HEK293 (cell line): ENCODE measurements at regions not wholly inside any gene's neighbourhood (a gene's known extent, or its start where the extent isn't known, plus 50 kb on each side); places are given as distances from the start of the nearest gene placed in this dataset.
A peak's percentile ranks its signal among the peaks of the same experiment; 100 is the strongest.

Experiments
- HOXA7 ChIP-seq: sonication (generic); formaldehyde crosslinking; IDR thresholded peaks from 2 replicates; pipeline ENCODE4 v1.8.1; 2022; ENCODE audit warnings: missing genetic modification reagents, borderline replicate concordance
- KLF16 ChIP-seq: fragments of 450-650 bp; formaldehyde crosslinking; IDR thresholded peaks from 2 replicates; pipeline ENCODE4 v1.5.1; 2017; ENCODE audit warnings: missing biosample characterization, missing genetic modification characterization
- RBAK ChIP-seq: fragments of 450-650 bp; formaldehyde crosslinking; IDR thresholded peaks from 2 replicates; pipeline ENCODE4 v1.5.1; 2016; ENCODE audit warnings: missing biosample characterization, missing genetic modification characterization
- SCRT2 ChIP-seq: fragments of 450-650 bp; formaldehyde crosslinking; IDR thresholded peaks from 2 replicates; pipeline ENCODE4 v1.5.1; 2016; ENCODE audit warnings: missing biosample characterization, missing genetic modification characterization
- TRIM28 ChIP-seq: IDR thresholded peaks from 2 replicates; pipeline ENCODE4 v1.6.1; 2011; ENCODE audit warnings: low read length, control low read depth, borderline replicate concordance
- YY1 ChIP-seq: fragments of 450-650 bp; formaldehyde crosslinking; IDR thresholded peaks from 2 replicates; pipeline ENCODE4 v1.5.1; 2018; ENCODE audit warnings: missing biosample characterization, missing genetic modification characterization
- ZBTB21 ChIP-seq: fragments of 450-650 bp; formaldehyde crosslinking; IDR thresholded peaks from 2 replicates; pipeline ENCODE4 v1.5.1; 2017; ENCODE audit warnings: missing biosample characterization, missing genetic modification characterization
- ZBTB48 ChIP-seq: fragments of 450-650 bp; formaldehyde crosslinking; IDR thresholded peaks from 2 replicates; pipeline ENCODE4 v1.5.1; 2016; ENCODE audit warnings: missing biosample characterization, missing genetic modification characterization
- ZBTB8A ChIP-seq: fragments of 450-650 bp; formaldehyde crosslinking; IDR thresholded peaks from 2 replicates; pipeline ENCODE4 v1.5.1; 2016; ENCODE audit warnings: missing biosample characterization, missing genetic modification characterization
- ZFP37 ChIP-seq: fragments of 450-650 bp; formaldehyde crosslinking; IDR thresholded peaks from 2 replicates; pipeline ENCODE4 v1.5.1; 2016; ENCODE audit warnings: missing biosample characterization, missing genetic modification characterization
- ZNF112 ChIP-seq: fragments of 450-650 bp; formaldehyde crosslinking; IDR thresholded peaks from 2 replicates; pipeline ENCODE4 v1.5.0; 2017; ENCODE audit warnings: missing biosample characterization, missing genetic modification characterization
- ZNF133 ChIP-seq: fragments of 450-650 bp; formaldehyde crosslinking; IDR thresholded peaks from 2 replicates; pipeline ENCODE4 v1.5.1; 2016; ENCODE audit warnings: missing biosample characterization, missing genetic modification characterization
- ZNF138 ChIP-seq: fragments of 450-650 bp; formaldehyde crosslinking; IDR thresholded peaks from 2 replicates; pipeline ENCODE4 v1.5.1; 2016; ENCODE audit warnings: missing biosample characterization, missing genetic modification characterization, borderline replicate concordance
- ZNF211 ChIP-seq: fragments of 450-650 bp; formaldehyde crosslinking; IDR thresholded peaks from 2 replicates; pipeline ENCODE4 v1.5.1; 2016; ENCODE audit warnings: low read depth, missing biosample characterization, missing genetic modification characterization
- ZNF239 ChIP-seq: fragments of 450-650 bp; formaldehyde crosslinking; IDR thresholded peaks from 2 replicates; pipeline ENCODE4 v1.5.1; 2016; ENCODE audit warnings: missing biosample characterization, missing genetic modification characterization
- ZNF391 ChIP-seq: fragments of 450-650 bp; formaldehyde crosslinking; IDR thresholded peaks from 2 replicates; pipeline ENCODE4 v1.5.1; 2016; ENCODE audit warnings: low read depth, missing biosample characterization, missing genetic modification characterization, borderline replicate concordance
- ZNF398 ChIP-seq: fragments of 450-650 bp; formaldehyde crosslinking; IDR thresholded peaks from 2 replicates; pipeline ENCODE4 v1.5.1; 2017; ENCODE audit warnings: missing biosample characterization, missing genetic modification characterization
- ZNF416 ChIP-seq: fragments of 450-650 bp; formaldehyde crosslinking; IDR thresholded peaks from 2 replicates; pipeline ENCODE4 v1.5.1; 2016; ENCODE audit warnings: missing biosample characterization, missing genetic modification characterization
- ZNF423 ChIP-seq: fragments of 450-650 bp; formaldehyde crosslinking; IDR thresholded peaks from 2 replicates; pipeline ENCODE4 v1.5.1; 2016; ENCODE audit warnings: missing biosample characterization, missing genetic modification characterization
- ZNF510 ChIP-seq: fragments of 450-650 bp; formaldehyde crosslinking; IDR thresholded peaks from 2 replicates; pipeline ENCODE4 v1.5.1; 2018; ENCODE audit warnings: mild to moderate bottlenecking, missing genetic modification characterization, missing biosample characterization; ENCODE audit not compliant: insufficient replicate concordance
- ZNF571 ChIP-seq: fragments of 450-650 bp; formaldehyde crosslinking; IDR thresholded peaks from 2 replicates; pipeline ENCODE4 v1.5.0; 2017; ENCODE audit warnings: missing biosample characterization, missing genetic modification characterization
- ZNF621 ChIP-seq: fragments of 450-650 bp; formaldehyde crosslinking; IDR thresholded peaks from 2 replicates; pipeline ENCODE4 v1.5.1; 2017; ENCODE audit warnings: missing biosample characterization, missing genetic modification characterization
- ZNF664 ChIP-seq: fragments of 450-650 bp; formaldehyde crosslinking; IDR thresholded peaks from 2 replicates; pipeline ENCODE4 v1.5.1; 2016; ENCODE audit warnings: missing biosample characterization, missing genetic modification characterization
- ZNF701 ChIP-seq: fragments of 450-650 bp; formaldehyde crosslinking; IDR thresholded peaks from 2 replicates; pipeline ENCODE4 v1.5.1; 2016; ENCODE audit warnings: missing biosample characterization, missing genetic modification characterization
- ZNF707 ChIP-seq: fragments of 450-650 bp; formaldehyde crosslinking; IDR thresholded peaks from 2 replicates; pipeline ENCODE4 v1.5.1; 2016; ENCODE audit warnings: missing biosample characterization, missing genetic modification characterization
- ZNF830 ChIP-seq: fragments of 450-650 bp; IDR thresholded peaks from 2 replicates; pipeline ENCODE4 v1.5.0; 2018; ENCODE audit warnings: missing biosample characterization, missing genetic modification characterization, low read depth, mild to moderate bottlenecking, moderate library complexity
- ZSCAN30 ChIP-seq: fragments of 450-650 bp; IDR thresholded peaks from 2 replicates; pipeline ENCODE4 v1.5.1; 2018; ENCODE audit warnings: missing biosample characterization, mild to moderate bottlenecking, missing genetic modification characterization, moderate library complexity
- TF ChIP-seq, protein P1 (sequence below): fragments of 450-650 bp; formaldehyde crosslinking; IDR thresholded peaks from 2 replicates; pipeline ENCODE4 v1.5.1; 2016; ENCODE audit warnings: missing biosample characterization, missing genetic modification characterization
- TF ChIP-seq, protein P2 (sequence below): fragments of 450-650 bp; formaldehyde crosslinking; IDR thresholded peaks from 2 replicates; pipeline ENCODE4 v1.5.1; 2016; ENCODE audit warnings: missing biosample characterization, missing genetic modification characterization, borderline replicate concordance
- TF ChIP-seq, protein P3 (sequence below): fragments of 450-650 bp; formaldehyde crosslinking; IDR thresholded peaks from 2 replicates; pipeline ENCODE4 v1.5.1; 2016; ENCODE audit warnings: missing biosample characterization, missing genetic modification characterization, low read depth

GRCh38 chr6:28807682-28808280 lies 116.0 kb downstream of the TRIM27 start (continued):
- TF ChIP-seq ZNF398 (tag by site-specific recombination) = no peak
- TF ChIP-seq ZSCAN30 (tag by site-specific recombination) = peak; percentile 82; the same call in 1 of the 2 replicates
- no peak; the same call in 1 of the 2 replicates for TF ChIP-seq YY1
- TF ChIP-seq ZNF416 (tag by site-specific recombination) = no peak
- TF ChIP-seq ZBTB21 (tag by site-specific recombination) = peak; percentile 66
- no peak for TF ChIP-seq ZNF423 (tag by site-specific recombination)
- TF ChIP-seq, protein P1, sequence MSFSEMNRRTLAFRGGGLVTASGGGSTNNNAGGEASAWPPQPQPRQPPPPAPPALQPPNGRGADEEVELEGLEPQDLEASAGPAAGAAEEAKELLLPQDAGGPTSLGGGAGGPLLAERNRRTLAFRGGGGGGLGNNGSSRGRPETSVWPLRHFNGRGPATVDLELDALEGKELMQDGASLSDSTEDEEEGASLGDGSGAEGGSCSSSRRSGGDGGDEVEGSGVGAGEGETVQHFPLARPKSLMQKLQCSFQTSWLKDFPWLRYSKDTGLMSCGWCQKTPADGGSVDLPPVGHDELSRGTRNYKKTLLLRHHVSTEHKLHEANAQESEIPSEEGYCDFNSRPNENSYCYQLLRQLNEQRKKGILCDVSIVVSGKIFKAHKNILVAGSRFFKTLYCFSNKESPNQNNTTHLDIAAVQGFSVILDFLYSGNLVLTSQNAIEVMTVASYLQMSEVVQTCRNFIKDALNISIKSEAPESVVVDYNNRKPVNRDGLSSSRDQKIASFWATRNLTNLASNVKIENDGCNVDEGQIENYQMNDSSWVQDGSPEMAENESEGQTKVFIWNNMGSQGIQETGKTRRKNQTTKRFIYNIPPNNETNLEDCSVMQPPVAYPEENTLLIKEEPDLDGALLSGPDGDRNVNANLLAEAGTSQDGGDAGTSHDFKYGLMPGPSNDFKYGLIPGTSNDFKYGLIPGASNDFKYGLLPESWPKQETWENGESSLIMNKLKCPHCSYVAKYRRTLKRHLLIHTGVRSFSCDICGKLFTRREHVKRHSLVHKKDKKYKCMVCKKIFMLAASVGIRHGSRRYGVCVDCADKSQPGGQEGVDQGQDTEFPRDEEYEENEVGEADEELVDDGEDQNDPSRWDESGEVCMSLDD (tag by site-specific recombination) = no peak
- no peak for TF ChIP-seq TRIM28
- no peak for TF ChIP-seq ZNF211 (tag by site-specific recombination)
- TF ChIP-seq ZNF138 (tag by site-specific recombination) = no peak
- TF ChIP-seq ZNF707 = no peak
- TF ChIP-seq ZFP37 = no peak
- TF ChIP-seq, protein P2, sequence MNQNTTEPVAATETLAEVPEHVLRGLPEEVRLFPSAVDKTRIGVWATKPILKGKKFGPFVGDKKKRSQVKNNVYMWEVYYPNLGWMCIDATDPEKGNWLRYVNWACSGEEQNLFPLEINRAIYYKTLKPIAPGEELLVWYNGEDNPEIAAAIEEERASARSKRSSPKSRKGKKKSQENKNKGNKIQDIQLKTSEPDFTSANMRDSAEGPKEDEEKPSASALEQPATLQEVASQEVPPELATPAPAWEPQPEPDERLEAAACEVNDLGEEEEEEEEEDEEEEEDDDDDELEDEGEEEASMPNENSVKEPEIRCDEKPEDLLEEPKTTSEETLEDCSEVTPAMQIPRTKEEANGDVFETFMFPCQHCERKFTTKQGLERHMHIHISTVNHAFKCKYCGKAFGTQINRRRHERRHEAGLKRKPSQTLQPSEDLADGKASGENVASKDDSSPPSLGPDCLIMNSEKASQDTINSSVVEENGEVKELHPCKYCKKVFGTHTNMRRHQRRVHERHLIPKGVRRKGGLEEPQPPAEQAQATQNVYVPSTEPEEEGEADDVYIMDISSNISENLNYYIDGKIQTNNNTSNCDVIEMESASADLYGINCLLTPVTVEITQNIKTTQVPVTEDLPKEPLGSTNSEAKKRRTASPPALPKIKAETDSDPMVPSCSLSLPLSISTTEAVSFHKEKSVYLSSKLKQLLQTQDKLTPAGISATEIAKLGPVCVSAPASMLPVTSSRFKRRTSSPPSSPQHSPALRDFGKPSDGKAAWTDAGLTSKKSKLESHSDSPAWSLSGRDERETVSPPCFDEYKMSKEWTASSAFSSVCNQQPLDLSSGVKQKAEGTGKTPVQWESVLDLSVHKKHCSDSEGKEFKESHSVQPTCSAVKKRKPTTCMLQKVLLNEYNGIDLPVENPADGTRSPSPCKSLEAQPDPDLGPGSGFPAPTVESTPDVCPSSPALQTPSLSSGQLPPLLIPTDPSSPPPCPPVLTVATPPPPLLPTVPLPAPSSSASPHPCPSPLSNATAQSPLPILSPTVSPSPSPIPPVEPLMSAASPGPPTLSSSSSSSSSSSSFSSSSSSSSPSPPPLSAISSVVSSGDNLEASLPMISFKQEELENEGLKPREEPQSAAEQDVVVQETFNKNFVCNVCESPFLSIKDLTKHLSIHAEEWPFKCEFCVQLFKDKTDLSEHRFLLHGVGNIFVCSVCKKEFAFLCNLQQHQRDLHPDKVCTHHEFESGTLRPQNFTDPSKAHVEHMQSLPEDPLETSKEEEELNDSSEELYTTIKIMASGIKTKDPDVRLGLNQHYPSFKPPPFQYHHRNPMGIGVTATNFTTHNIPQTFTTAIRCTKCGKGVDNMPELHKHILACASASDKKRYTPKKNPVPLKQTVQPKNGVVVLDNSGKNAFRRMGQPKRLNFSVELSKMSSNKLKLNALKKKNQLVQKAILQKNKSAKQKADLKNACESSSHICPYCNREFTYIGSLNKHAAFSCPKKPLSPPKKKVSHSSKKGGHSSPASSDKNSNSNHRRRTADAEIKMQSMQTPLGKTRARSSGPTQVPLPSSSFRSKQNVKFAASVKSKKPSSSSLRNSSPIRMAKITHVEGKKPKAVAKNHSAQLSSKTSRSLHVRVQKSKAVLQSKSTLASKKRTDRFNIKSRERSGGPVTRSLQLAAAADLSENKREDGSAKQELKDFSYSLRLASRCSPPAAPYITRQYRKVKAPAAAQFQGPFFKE (tag by site-specific recombination) = no peak
- TF ChIP-seq ZNF664 (tag by site-specific recombination) = no peak
- TF ChIP-seq ZNF621 (tag by site-specific recombination) = no peak
- peak; percentile 27 for TF ChIP-seq ZBTB8A (tag by site-specific recombination)
- no peak for TF ChIP-seq ZNF701 (tag by site-specific recombination)
- TF ChIP-seq ZNF133 (tag by site-specific recombination) = no peak
- no peak for TF ChIP-seq ZNF830 (tag by site-specific recombination)
- TF ChIP-seq ZNF239 (tag by site-specific recombination) = no peak
- no peak for TF ChIP-seq ZNF571 (tag by site-specific recombination)
- TF ChIP-seq ZNF391 (tag by site-specific recombination) = peak; percentile 75; the same call in 1 of the 2 replicates
- TF ChIP-seq KLF16 (tag by site-specific recombination) = no peak
- TF ChIP-seq HOXA7 = no peak
- TF ChIP-seq ZNF510 (tag by site-specific recombination) = no peak
- no peak for TF ChIP-seq RBAK
- TF ChIP-seq, protein P3, sequence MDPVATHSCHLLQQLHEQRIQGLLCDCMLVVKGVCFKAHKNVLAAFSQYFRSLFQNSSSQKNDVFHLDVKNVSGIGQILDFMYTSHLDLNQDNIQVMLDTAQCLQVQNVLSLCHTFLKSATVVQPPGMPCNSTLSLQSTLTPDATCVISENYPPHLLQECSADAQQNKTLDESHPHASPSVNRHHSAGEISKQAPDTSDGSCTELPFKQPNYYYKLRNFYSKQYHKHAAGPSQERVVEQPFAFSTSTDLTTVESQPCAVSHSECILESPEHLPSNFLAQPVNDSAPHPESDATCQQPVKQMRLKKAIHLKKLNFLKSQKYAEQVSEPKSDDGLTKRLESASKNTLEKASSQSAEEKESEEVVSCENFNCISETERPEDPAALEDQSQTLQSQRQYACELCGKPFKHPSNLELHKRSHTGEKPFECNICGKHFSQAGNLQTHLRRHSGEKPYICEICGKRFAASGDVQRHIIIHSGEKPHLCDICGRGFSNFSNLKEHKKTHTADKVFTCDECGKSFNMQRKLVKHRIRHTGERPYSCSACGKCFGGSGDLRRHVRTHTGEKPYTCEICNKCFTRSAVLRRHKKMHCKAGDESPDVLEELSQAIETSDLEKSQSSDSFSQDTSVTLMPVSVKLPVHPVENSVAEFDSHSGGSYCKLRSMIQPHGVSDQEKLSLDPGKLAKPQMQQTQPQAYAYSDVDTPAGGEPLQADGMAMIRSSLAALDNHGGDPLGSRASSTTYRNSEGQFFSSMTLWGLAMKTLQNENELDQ (tag by site-specific recombination) = no peak
- TF ChIP-seq ZBTB48 (tag by site-specific recombination) = no peak
- no peak for TF ChIP-seq ZNF112
- TF ChIP-seq SCRT2 (tag by site-specific recombination) = no peak
